ENCODE measurements at regions not wholly inside any gene's neighbourhood (a gene's known extent, or its start where the extent isn't known, plus 50 kb on each side); places are given as distances from the start of the nearest gene placed in this dataset.

DNA sequence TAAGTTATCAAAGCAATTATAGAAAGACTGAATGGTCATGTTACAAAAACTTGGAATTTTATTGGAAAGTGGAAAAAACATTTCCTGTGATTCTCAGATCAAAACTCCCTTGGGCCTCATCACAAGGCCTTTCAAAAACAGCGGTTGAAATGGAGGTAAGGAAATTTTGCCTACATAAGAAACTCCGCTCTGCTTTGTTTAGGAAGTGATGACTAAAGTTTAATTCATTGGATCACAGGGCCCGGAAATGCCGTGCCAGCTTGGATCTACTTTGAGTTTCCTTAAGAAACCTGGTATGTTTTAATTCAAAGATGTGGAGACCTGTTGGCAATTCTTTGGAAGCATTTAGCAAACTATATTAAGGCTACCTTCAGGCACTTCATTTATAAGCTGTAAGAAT lies 143.9 kb upstream of the MME start:
- TF ChIP-seq, protein P1, sequence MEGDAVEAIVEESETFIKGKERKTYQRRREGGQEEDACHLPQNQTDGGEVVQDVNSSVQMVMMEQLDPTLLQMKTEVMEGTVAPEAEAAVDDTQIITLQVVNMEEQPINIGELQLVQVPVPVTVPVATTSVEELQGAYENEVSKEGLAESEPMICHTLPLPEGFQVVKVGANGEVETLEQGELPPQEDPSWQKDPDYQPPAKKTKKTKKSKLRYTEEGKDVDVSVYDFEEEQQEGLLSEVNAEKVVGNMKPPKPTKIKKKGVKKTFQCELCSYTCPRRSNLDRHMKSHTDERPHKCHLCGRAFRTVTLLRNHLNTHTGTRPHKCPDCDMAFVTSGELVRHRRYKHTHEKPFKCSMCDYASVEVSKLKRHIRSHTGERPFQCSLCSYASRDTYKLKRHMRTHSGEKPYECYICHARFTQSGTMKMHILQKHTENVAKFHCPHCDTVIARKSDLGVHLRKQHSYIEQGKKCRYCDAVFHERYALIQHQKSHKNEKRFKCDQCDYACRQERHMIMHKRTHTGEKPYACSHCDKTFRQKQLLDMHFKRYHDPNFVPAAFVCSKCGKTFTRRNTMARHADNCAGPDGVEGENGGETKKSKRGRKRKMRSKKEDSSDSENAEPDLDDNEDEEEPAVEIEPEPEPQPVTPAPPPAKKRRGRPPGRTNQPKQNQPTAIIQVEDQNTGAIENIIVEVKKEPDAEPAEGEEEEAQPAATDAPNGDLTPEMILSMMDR (IDR thresholded peaks at IDR 0.05; ENCODE audit: poor library complexity, severe bottlenecking) = no peak
- no peak for TF ChIP-seq EZH2 (IDR thresholded peaks at IDR 0.05; ENCODE audit: borderline replicate concordance, insufficient read depth, low read length, poor library complexity, severe bottlenecking)
- TF ChIP-seq EP300 (conservative IDR thresholded peaks at IDR 0.05; ENCODE audit: poor library complexity, severe bottlenecking) = no peak
- no peak for TF ChIP-seq RAD21 (conservative IDR thresholded peaks at IDR 0.05)

Measured in neural cell (in vitro differentiated cells).